OCI-LY1 (cell line): ENCODE measurements at regions not wholly inside any gene's neighbourhood (a gene's known extent, or its start where the extent isn't known, plus 50 kb on each side); places are given as distances from the start of the nearest gene placed in this dataset.

Experiments
- H2AFZ ChIP-seq: fragments of 200-600 bp; sonication (generic), shearing (Covaris generic); 2 replicates; pipeline ENCODE4 v1.6.0; 2014; ENCODE audit warnings: antibody characterized with exemption, mild to moderate bottlenecking, low read length
- H3F3A ChIP-seq: fragments of 200-600 bp; sonication (generic), shearing (Covaris generic); 2 replicates; pipeline ENCODE4 v1.6.0; 2014; ENCODE audit warnings: mild to moderate bottlenecking, antibody characterized with exemption, low read length, moderate library complexity; ENCODE audit not compliant: insufficient read depth
- H3K27ac ChIP-seq: fragments of 200-600 bp; sonication (generic); 2 replicates; pipeline ENCODE4 v1.5.1; 2014; ENCODE audit warnings: low read length, mixed run types, mild to moderate bottlenecking, low read depth; ENCODE audit not compliant: poor library complexity, severe bottlenecking
- H3K27me3 ChIP-seq: fragments of 200-600 bp; sonication (generic); 2 replicates; pipeline ENCODE4 v1.6.0; 2014; ENCODE audit warnings: antibody characterized with exemption, mild to moderate bottlenecking, low read length, moderate library complexity; ENCODE audit not compliant: insufficient read depth
- H3K36me3 ChIP-seq: fragments of 200-600 bp; sonication (generic); 2 replicates; pipeline ENCODE4 v1.6.1; 2014; ENCODE audit warnings: mild to moderate bottlenecking, antibody characterized with exemption, low read length, moderate library complexity, mixed read lengths; ENCODE audit not compliant: insufficient read depth
- H3K4me1 ChIP-seq: fragments of 200-600 bp; sonication (generic); 2 replicates; pipeline ENCODE4 v1.5.1; 2014; ENCODE audit warnings: mild to moderate bottlenecking, low read length, moderate library complexity; ENCODE audit not compliant: insufficient read depth, severe bottlenecking
- H3K4me2 ChIP-seq: fragments of 200-600 bp; sonication (generic), shearing (Covaris generic); 2 replicates; pipeline ENCODE4 v1.6.1; 2014; ENCODE audit warnings: low read length
- H3K4me3 ChIP-seq: fragments of 200-600 bp; sonication (generic); 2 replicates; pipeline ENCODE4 v1.5.1; 2014; ENCODE audit warnings: low read length, low read depth, mild to moderate bottlenecking, mixed read lengths; ENCODE audit not compliant: poor library complexity, severe bottlenecking
- H3K79me2 ChIP-seq: fragments of 200-600 bp; shearing (Covaris generic); 2 replicates; pipeline ENCODE4 v1.6.1; 2016; ENCODE audit warnings: mixed run types, low read length, mixed read lengths; ENCODE audit not compliant: insufficient read depth
- H3K9ac ChIP-seq: fragments of 200-600 bp; sonication (generic), shearing (Covaris generic); 2 replicates; pipeline ENCODE4 v1.6.1; 2014; ENCODE audit warnings: mild to moderate bottlenecking, low read length, mixed read lengths
- H3K9me2 ChIP-seq: fragments of 200-600 bp; sonication (generic), shearing (Covaris generic); 2 replicates; pipeline ENCODE4 v1.6.1; 2014; ENCODE audit warnings: low read depth, mild to moderate bottlenecking, low read length, mixed read lengths
- H3K9me3 ChIP-seq: fragments of 200-600 bp; shearing (Covaris generic); 2 replicates; pipeline ENCODE4 v1.6.1; 2014; ENCODE audit warnings: low read length, mixed read lengths
- H4K20me1 ChIP-seq: fragments of 200-600 bp; sonication (generic), shearing (Covaris generic); 2 replicates; pipeline ENCODE4 v1.6.0; 2016; ENCODE audit warnings: mild to moderate bottlenecking, low read length; ENCODE audit not compliant: insufficient read depth
- EZH2 ChIP-seq: fragments of 200-600 bp; sonication (generic), shearing (Covaris generic); IDR thresholded peaks from 2 replicates; pipeline ENCODE4 v1.8.0; 2017; ENCODE audit warnings: borderline replicate concordance, mixed run types, mild to moderate bottlenecking, antibody characterized with exemption, low read length, moderate library complexity, mixed read lengths
- TF ChIP-seq, protein P1 (sequence below): fragments of 200-600 bp; sonication (generic), shearing (Covaris generic); IDR thresholded peaks from 2 replicates; pipeline ENCODE4 v1.5.1; 2017; ENCODE audit warnings: mild to moderate bottlenecking, antibody characterized with exemption, low read length, moderate library complexity, mixed read lengths

DNA sequence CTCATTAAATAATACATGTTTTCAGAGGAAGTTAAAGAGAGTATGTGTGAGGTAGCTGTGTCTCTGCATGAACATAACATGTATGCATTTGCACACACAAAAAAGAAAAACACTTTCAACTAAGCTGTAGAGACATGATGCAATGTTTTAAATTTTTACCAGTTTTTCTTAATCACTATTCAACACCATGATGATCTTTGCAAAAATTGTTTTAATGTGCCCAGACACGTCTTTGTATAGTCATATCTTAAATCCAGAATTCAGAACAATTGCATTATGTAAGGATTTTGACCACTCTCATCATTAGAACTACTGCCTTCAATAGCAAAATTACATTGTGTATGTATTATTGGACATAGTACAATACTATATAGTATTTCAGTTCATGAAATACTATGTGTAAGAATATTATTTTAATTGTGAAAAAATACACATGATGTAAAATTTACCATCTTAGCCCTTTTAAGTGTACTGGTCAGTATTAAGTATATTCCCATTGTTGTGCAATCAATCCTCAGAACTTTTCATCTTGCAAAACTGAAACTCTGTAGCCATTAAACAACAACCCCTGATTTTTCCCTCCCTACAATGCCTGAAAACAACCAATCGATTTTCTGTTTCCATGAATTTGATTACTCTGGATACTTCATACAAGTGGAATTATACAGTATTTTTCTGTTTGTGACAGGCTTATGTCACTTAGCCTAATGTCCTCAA, 104.5 kb upstream of the ACVR2A start:
- Histone ChIP-seq H3K4me2 (no peak overlapping the region), H3K9ac (no peak overlapping the region), H3K79me2 (no peaks in the 10 kb centered on the region), H3K4me3 (no peak overlapping the region), H3K9me2 (no peaks in the 10 kb centered on the region), H3K27ac (no peak overlapping the region), H3K9me3 (no peaks in the 10 kb centered on the region), H3K4me1 (no peaks in the 10 kb centered on the region), H3K36me3 (no peaks in the 10 kb centered on the region), H3F3A (no peaks in the 10 kb centered on the region), H4K20me1 (no peaks in the 10 kb centered on the region), H3K27me3 (no peaks in the 10 kb centered on the region), H2AFZ (no peak overlapping the region)
- TF ChIP-seq, protein P1, sequence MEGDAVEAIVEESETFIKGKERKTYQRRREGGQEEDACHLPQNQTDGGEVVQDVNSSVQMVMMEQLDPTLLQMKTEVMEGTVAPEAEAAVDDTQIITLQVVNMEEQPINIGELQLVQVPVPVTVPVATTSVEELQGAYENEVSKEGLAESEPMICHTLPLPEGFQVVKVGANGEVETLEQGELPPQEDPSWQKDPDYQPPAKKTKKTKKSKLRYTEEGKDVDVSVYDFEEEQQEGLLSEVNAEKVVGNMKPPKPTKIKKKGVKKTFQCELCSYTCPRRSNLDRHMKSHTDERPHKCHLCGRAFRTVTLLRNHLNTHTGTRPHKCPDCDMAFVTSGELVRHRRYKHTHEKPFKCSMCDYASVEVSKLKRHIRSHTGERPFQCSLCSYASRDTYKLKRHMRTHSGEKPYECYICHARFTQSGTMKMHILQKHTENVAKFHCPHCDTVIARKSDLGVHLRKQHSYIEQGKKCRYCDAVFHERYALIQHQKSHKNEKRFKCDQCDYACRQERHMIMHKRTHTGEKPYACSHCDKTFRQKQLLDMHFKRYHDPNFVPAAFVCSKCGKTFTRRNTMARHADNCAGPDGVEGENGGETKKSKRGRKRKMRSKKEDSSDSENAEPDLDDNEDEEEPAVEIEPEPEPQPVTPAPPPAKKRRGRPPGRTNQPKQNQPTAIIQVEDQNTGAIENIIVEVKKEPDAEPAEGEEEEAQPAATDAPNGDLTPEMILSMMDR = no peak
- TF ChIP-seq EZH2 = no peak

DNA sequence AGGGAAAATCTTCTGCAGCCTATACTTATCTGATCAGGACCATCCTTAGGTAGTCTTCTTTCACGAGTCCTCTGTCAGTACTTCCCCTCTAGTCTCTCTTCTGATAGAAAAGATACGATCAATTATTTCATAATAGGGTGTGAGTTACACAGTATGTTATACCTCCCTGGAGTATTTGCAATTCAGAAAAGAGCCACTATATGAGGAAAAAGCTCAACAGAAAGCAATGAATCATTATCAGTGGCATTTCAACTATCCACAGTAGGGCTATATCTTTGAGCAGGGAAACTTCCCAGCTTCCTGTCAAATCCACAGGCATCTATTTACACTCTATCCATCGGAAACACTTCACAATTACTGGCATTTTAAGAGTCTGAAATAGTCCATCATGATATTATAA, 105.3 kb upstream of the ACVR2A start:
- TF ChIP-seq EZH2 = no peak
- TF ChIP-seq, protein P1 = no peak
- H4K20me1 ChIP-seq = no peaks in the 10 kb centered on the region
- H3K4me2 ChIP-seq = no peak overlapping the region
- no peak overlapping the region for H3K4me3 ChIP-seq
- H2AFZ ChIP-seq = no peak overlapping the region
- no peak overlapping the region for H3K9ac ChIP-seq
- no peaks in the 10 kb centered on the region for H3K9me3 ChIP-seq
- no peaks in the 10 kb centered on the region for H3K36me3 ChIP-seq
- no peaks in the 10 kb centered on the region for H3K9me2 ChIP-seq
- no peaks in the 10 kb centered on the region for H3K79me2 ChIP-seq
- H3K4me1 ChIP-seq = no peaks in the 10 kb centered on the region
- H3F3A ChIP-seq = no peaks in the 10 kb centered on the region
- no peak overlapping the region for H3K27ac ChIP-seq
- no peaks in the 10 kb centered on the region for H3K27me3 ChIP-seq

DNA sequence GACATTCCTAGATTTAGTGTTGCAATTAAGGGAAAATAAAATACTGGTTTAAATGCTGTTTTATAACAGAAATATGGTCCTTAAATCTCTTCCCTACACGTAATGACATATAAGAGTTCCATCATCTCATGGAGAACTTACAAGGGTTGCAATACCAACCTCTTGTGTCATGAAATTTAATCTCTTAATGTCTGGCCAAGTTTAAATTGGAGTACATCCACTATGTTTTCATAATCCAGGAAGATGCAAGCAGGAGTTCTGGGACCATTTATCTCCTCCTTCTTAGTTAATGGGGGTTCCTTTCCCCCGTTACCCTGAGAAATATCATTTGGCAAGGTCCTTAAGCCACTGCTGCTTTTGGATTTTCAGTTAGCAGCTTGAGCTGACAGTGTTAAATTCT, 126.0 kb upstream of the ACVR2A start:
- no peak overlapping the region for H3K4me2 ChIP-seq
- no peak overlapping the region for H3K4me3 ChIP-seq
- H3K4me1 ChIP-seq = no peaks in the 10 kb centered on the region
- no peaks in the 10 kb centered on the region for H3K9me3 ChIP-seq
- H3K27ac ChIP-seq = no peak overlapping the region
- H3K36me3 ChIP-seq = no peaks in the 10 kb centered on the region
- no peak overlapping the region for H2AFZ ChIP-seq
- no peaks in the 10 kb centered on the region for H3K9me2 ChIP-seq
- H4K20me1 ChIP-seq = no peaks in the 10 kb centered on the region
- H3K27me3 ChIP-seq = no peaks in the 10 kb centered on the region
- no peaks in the 10 kb centered on the region for H3K79me2 ChIP-seq
- no peak overlapping the region for H3K9ac ChIP-seq
- no peaks in the 10 kb centered on the region for H3F3A ChIP-seq
- TF ChIP-seq, protein P1 = no peak
- no peak for TF ChIP-seq EZH2
